Stimulated activated CD4-positive, alpha-beta T cell treated with anti-CD3 and anti-CD28 coated beads, Interleukin-1b, Interleukin-23, amount 100 ng/mL, for 4 hours (primary cell): ENCODE measurements at regions not wholly inside any gene's neighbourhood (a gene's known extent, or its start where the extent isn't known, plus 50 kb on each side); places are given as distances from the start of the nearest gene placed in this dataset.

Source experiments
- DNase-seq, 2 donors: peaks; one replicate each; pipeline ENCODE4 v3.0.0-alpha.2; 2020; ENCODE audit warnings: low read depth in 2 of 2

DNA sequence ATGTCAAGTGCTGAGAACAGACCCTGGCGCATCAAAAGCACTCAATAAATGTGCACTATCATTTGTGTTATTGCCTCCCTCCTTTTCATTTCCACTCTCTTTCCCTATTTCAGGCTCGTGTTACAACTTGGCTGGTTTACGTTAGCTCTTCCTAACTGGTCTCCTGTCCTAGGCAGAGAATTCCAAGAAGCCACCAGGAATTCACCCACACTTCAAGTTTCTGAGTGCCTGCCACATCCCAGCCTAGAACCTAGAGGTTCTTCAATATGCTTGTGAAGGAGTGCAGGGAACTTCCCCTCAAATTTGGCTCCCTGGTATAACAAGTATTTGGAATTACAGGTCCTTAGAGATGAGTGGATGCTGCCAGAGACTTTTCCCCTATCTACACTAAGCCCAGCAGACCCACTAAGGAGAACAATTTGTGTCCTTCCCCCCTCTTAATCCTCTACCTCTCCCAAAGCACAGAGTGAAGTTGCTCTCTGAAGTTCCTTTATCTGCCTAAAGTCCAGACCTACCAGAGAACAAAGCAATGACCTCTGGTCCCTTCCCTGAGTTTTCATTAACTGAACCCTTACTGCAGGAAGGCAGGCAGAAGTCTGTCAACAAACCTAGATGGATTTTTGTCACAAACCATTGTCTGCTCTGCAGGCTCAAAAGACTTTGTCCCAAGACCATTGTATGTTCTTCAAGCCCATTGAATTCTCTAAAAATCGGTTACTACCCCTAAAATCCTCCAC is 201.6 kb upstream of the JARID2 start:
- no peak for DNase-seq

DNA sequence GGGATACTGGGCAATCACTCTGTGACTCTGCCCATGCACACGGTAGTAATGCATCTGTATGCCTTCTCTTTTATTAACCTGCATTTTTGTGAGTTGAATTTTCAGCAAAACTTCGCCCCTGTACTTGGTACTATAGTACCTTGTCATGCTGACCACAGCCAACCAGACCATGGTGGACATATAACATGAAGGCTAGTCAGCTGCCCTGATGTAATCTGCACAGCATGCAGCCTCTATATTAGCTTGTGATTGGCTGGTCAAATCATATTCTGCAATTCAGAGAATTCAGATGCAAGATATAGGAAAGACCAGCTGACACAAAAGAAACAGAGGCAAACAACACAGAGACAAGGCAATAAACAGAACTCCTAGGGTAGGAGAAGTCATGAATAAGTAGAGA is 200.9 kb upstream of the JARID2 start:
- DNase-seq = no peak

DNA sequence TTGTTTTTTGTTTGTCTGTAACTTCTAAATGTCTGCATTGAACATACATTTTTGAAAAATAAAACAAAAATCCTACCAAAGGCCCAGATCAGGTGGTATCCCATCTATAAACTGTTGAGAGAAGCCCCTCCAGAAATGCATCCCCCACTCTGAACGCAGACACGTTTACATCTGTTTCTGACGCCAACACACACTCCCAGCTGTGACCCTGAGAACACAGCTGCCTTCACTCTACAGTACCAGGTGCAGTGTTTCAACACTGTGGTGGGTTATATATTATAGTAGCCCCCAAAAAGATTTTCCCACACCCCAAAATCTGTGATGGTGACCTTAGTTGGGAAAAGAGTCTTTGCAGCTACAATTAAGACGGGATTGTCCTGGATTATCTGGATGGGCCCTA is 199.1 kb upstream of the JARID2 start:
- DNase-seq = no peak

DNA sequence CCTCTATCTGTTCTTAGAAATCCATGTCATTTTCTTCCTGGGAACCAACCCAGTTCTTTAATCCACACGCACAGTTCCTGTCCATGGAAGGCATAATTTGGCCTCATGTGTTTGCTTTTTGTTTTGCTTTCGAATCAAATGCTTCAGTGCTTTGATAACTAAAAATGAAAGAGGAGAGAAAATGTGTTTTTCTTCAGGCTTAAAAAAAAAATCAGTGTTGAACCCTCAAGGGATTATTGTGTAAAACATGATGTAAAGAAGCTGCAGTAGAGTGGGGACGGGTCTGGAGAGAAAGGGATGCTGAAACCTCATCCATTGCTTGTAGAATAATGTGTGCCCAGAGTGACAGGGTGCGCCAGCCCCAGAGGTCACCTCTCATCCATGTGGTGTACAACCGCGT is 197.5 kb upstream of the JARID2 start:
- no peak for DNase-seq

DNA sequence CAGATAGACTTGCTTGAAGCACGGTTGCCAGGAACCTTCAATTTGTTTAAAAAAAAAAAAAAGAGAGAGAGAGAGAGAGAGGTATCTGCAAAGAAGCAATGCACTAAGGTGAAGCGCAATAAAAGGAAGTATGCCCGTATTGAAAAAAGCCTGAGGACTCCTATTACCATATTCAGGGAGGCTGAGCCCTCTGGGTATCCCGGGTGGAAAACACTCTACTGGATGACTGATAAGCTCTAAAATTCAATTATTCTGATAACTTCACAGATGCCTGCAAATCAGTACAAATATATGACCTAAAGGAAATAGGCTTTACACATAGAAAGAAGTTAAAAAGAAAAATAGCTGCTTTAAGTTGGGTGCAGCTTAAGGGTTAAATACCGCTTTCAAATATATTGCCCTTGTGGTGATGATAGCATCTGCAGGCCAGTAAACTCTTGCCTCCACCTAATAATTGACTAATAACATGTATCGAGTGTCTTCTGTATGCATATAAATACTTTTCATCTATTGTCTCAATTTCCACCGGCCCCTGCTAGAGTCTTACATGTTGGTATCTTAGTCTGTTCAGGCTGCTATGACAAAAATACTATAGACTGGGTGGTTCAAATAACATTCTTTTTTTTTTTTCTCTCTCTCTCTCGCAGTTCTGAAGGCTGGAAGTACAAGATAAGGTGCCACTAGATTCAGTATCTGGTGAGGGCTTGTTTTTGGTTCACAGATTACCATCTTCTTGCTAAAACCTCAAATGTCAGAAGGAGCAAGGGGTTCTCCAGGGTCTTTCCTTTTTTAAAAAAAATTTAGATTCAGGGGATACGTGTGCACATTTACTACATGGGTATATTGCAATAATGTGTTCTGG is 187.4 kb upstream of the JARID2 start:
- DNase-seq = no peak

DNA sequence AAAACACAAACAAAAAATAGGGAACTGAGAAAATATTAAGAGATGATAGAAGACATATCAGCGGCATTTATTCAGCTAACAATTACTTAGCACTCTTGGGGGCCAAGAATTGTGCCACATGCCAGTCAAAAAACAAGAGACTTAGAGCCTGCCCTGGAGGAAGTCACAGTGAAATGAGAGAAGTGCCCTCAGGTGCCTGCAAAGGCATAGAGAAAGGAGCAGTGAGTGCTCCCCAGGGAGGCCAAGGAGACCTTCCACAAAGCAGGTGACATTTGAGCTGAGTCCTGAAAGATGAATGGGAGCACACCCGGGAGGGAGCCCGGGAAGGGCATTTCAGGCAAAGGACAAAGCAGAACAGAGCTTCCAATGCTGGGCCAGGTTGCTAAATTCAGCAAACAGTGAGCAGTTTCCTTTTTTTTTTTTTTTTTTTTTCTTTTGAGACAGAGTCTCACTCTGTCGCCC is 184.7 kb upstream of the JARID2 start:
- DNase-seq = no peak

DNA sequence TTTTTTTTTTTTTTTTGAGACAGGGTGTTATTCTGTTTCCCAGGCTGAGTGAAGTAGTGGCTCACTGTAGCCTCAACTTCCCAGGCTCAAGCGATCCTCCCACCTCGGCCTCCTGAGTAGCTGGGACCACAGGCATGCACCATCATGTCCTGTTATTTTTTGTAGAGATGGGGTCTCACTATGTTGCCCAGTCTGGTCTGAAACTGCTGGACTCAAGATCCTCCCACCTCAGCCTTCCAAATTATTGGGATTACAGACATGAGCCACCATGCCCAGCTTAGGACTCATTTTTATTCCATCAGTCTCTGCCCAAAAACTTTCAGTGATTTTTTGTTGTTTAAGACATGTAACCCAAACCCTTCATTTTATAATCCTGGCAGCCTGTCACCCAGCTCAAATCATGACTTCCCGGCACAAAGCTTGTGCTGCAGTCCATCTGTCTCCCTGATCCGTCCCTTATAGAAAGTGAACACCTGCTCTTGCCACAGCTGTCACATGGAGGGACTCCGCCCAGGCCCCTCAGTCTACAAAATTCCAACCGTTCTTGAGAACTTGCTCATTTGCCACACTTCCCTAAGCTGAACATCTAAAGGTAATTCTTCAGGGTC is 183.9 kb upstream of the JARID2 start:
- DNase-seq = no peak

DNA sequence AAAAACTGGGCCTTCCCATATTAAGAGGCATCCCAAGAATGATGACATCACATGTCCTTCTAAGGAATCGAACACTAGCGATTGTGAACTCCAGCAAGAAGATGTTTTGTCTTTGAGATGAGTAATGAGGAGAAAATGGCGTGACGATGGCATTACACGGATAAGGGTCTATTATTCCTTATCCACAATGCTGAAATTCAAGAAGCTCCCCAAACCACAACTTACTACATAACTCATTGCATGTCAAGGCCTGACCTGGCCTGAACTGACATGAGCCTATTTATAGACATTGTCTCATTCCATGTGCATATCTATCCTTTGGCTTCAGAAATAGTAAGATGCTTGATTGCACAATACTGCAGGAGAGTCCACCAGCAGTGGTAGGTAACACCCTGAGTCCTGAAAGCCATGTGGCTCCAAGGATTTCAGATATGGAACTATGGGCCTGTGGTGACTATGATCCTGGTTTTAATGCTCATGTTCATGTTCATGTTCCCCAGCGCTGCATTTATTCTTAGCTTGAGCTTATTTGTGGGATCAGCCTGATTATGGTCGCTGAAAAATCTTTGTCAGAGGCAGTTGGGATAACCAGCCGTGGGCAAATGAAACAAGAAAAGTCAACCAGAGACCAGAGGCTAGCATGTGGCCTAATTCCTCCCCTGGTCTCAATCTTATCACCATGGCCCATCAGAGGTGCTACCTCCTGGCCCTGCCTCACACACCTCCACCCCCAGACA is 183.2 kb upstream of the JARID2 start:
- DNase-seq = no peak

DNA sequence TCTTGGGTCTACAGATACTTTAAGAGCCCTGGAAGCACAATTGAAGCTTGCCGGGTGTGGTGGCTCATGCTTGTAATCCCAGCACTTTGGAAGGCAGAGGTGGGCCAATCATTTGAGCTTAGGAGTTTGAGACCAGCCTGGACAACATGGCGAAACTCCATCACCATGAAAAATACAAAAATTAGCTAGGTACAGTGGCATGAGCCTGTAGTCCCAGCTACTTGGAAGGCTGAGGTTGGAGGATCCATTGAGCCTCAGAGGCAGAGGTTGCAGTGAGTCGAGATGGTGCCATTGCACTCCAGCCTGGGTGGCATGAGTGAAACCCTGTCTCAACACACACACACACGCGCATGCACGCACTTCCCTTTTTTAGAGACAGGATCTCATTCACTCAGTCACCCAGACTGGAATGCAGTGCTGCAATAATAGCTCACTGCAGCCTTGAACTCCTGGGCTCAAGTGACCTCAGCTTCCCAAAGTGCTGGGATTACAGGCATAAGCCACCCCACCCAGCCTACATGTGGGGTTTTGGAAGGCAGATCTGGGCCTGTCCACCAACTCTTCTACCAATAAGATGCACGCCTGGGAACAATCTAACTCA is 182.5 kb upstream of the JARID2 start:
- DNase-seq = no peak

DNA sequence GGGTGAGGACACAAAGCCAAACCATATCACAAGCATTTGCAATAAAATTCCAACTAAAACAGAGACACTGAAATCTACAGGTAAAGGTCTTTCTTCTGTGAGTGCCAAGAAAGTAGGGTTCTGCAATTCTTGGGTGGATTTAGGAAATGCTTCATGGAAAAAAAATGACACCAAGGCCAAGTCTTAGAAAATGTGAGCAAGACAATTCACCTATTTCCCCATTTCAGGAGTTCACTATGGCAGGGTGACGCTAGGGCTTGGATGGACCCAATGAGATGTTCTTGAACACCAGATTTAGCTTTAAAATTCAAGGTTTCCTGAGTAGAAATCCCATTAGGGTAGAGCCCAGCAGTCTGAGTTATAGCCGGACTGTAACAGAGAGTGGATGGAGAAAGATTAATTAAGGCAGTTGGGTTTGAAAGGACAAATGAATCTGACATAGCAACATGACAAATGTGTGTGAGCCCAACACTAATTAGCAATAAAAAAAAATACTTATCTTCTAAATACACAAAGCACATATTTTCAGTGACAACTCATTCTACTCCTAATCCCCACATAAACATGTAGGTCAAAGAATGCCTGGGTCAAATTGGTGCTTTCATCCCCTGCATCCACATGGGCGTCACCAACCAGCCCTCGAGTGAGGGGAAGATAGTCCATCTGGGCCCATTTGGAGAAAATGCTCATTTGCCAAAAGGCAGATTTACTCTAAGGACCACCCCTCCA is 180.4 kb upstream of the JARID2 start:
- DNase-seq = no peak

DNA sequence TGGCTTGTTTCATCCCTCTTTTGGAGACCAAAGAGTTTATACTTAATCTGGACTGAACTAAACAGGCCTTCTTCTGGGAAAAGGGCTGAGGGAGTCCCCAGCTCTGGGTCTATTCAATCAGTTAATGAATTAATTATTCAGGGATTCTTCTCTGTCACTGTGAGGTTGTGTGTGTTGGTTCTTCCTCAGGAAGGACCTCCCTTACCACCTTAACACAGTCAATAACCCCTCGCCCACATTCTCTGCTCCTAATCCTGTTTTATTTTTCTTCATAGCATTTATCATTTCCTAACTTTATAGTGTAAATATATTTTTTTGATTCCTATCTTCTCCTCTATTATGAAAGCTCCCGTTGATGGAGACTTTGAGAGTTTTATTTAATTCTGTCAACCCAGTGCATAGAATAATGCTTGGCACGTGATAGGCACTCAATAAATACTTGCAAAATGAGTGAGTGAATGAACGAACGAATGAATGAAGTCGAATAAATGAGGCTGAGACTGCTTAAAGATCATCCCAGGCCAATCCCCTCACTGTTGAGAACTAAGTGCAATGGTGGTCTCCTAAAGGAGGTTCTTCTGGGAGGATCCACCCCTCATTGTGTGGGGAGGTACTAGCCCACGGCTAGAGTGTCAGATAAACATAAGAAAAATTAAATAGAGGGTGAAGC is 179.6 kb upstream of the JARID2 start:
- DNase-seq = no peak

DNA sequence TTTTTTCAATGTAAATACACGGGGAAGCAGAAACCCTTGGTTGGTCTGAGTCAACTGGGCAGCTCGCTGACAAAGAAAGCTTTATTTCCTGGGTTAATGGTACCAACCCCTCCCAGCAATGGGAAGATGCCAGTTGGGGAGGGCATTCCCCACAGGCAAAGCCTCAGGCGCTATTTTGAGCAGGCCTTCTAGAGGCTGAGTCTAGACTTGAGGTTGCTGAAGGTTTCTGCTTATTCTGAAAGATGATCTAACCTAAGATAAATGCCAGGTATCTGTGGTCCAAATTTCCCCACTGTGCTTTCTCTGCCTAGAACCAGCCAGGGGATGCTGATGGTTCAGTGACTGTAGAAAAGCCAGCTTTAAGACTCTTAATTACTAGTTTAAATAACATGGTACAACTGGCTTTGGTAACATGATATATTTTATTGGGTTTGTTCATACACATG is 172.5 kb upstream of the JARID2 start:
- no peak for DNase-seq

DNA sequence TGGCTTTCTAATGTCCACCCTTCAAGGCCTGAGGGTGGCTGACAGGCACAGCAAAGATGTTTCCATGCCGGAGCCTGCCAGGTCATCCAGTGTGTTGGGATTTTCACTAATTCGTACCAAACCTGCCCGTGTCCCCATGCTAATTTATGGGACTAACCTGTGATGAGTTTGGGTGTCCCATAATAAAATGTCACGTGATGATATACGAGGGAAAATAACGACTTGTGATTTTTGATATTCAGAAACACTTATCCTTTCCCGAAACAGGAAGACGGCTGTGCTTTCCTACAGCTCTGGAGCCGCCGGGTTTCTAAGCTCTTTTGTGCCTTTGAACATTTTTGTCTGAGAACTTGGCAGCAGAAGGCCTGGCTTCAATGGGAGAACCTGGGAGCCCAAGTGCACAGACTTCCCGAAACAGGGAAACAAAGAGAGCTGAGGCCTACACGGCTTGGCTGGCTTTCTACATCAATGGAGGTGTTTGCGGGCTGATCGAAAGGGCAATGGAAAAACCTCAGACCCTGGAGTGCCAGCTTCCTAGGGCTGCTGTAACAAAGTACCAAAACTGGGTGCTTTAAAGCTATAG is 171.9 kb upstream of the JARID2 start:
- no peak for DNase-seq

DNA sequence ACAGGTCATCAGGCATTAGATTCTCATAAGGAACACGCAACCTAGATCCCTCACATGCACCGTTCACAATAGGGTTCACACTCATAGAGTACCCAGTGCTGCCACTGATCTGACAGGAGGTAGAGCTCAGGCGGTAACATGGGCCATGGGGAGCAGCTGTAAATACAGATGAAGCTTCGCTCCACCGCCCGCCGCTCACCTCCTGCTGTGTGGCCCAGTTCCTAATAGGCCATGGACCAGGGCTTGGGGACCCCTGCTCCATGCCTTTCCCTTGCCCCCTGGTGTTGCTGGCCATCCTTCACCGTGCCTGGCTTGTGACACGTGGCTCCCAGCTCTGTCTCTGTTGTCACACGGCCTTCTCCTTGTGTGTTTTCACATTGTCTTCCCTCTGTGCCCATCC is 171.1 kb upstream of the JARID2 start:
- no peak for DNase-seq

DNA sequence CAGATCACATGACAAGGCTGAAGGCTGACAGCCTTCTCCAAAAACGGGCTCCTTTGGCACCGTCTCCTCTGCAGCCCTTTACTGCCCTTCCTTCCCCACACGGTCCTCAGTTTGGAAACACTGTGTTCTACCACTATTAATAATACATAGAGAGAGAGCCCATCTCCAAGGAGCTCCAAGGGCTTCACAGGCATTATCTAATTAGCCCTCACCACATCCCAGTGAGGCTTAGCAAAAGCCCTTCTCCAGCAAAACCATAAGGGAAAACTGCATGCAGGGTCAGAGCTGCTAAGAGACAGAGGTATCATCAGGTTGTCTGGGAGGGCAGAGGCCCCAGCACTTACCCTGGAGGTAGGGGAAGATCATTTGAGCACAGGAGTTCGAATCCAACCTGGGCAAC is 169.3 kb upstream of the JARID2 start:
- DNase-seq = no peak

DNA sequence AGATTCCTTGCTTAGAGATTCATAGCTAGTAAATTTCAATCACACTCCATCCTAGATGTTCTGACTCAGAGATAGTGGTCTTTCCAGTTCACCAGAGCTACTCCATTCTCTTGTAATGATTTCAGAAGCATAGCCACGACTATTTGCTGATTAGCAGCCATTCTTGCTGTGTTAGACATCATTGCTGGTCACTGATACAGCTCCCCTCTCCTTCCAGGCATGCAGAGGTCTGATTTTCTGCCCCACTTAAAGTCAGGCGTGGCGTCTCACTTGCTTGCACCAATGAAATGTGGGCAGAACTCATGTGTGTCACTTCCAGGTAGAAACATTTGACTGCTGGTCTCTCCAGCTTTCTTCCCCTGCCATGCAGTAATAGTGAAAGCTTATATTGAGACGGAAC is 168.9 kb upstream of the JARID2 start:
- no peak for DNase-seq

DNA sequence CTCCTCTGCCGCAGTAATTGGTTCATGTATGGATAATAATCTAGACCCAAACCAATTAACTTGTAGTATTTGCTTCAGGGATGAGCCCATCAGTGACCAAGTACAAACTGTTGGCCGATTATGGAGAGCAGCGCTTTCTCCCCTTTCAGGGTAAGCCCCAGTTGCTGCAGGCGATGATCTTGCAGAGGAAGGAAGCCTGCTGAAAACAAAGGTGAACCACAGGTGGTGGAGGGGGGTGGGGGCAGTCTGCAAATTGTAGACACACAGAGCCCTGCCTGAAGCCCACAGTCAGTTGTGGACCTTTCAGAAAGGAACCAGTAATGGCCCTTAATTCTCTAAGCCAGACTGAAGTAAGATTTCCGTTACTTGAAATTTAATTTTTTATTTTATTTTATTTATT is 167.9 kb upstream of the JARID2 start:
- DNase-seq = no peak

DNA sequence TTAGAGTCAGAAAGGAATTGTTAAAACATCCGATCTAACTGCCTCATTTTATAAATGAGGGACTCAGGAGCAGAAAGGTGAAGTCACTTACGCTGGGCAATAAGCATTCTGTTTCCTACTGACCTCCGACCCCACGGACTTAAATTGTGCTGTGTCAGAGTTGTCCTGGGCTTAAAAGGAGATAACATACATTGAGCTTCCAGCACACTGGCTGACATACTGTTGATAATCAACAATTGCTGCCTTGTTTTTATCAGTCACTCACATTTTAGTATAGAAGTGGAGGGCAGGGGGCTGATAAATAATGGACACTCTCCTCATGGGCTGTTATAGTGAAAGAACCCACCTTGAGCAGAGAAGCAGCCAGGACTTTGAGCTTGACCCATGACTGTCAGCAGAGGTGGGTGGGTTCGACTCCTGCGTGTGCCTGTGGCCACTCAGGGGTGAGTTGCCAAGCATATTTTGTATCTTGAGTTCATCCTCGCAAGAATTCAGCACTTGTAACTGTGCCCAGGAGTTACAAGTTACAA is 166.5 kb upstream of the JARID2 start:
- DNase-seq = no peak

DNA sequence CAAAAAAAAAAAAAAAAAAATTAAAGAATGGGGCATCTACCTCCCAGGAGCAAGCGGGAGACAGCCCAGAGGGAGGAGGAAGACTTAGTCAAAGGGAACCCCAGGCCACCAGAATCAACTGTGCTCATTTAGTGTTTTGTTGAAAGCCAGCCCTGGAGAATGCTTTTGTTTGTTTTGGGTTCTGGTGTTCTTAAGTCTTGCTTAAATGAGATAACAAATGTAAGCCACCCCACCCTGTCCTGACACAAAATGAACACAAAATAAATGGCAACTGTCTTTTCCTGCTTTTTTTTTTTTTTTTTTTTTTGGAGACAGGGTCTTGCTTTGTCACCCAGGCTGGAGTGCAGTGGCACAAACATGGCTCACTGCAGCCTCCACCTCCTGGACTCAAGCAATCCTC is 165.0 kb upstream of the JARID2 start:
- DNase-seq = no peak

DNA sequence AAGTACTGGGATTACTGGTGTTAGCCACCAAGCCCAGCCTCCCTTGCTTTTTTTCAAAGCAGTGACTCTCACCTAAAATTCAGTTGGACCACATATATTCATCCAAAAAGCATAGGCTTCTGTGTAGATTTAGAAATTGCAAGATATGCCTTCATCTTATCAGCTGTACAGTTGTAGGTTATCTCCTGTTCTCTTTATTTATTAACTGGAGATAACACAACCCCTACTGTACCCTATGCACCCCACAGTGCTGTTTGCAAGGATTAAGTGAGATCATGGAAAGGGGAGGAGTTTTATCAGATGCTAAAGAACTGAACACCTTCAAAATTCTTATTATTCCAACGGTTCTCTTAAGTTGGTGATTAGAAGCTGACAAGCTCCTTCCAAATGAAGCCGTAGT is 164.4 kb upstream of the JARID2 start:
- no peak for DNase-seq
